Sigmoid colon (tissue), 4 donors: ENCODE measurements at regions not wholly inside any gene's neighbourhood (a gene's known extent, or its start where the extent isn't known, plus 50 kb on each side); places are given as distances from the start of the nearest gene placed in this dataset.

Source experiments
- CTCF ChIP-seq, 4 experiments: fragments of 450-650 bp in 3 of 4; fragments of 200-600 bp in 1 of 4; IDR thresholded peaks; one replicate each; pipeline ENCODE4 v1.5.1; 2016 to 2019; ENCODE audit warnings: antibody characterized with exemption in 4 of 4, mild to moderate bottlenecking in 3 of 4, moderate library complexity in 2 of 4
- POLR2AphosphoS5 ChIP-seq, 4 donors: sonication (generic); formaldehyde crosslinking; IDR thresholded peaks; one replicate each; pipeline ENCODE4 v1.6.1; 2017; ENCODE audit warnings: antibody characterized with exemption in 4 of 4

- no peak for TF ChIP-seq CTCF (IDR thresholded peaks at IDR 0.05)
- TF ChIP-seq POLR2AphosphoS5 (IDR thresholded peaks at IDR 0.05), result no peak
These were observed 157.6 kb downstream of the PDGFRA start for GRCh38 chr4:54386693-54387092.
